Middle frontal gyrus (tissue), 1 donor: ENCODE measurements at regions not wholly inside any gene's neighbourhood (a gene's known extent, or its start where the extent isn't known, plus 50 kb on each side); places are given as distances from the start of the nearest gene placed in this dataset.
"Not testable (repeated sequence)": the region's sequence is repeated elsewhere in the genome, so short reads cannot be mapped to it uniquely, and the experiment has no call there.

ENCODE experiments used
- DNase-seq: peaks from one replicate; pipeline ENCODE4 v3.0.0-alpha.2; 2015; ENCODE audit warnings: low spot score; ENCODE audit errors: extremely low spot score

DNA sequence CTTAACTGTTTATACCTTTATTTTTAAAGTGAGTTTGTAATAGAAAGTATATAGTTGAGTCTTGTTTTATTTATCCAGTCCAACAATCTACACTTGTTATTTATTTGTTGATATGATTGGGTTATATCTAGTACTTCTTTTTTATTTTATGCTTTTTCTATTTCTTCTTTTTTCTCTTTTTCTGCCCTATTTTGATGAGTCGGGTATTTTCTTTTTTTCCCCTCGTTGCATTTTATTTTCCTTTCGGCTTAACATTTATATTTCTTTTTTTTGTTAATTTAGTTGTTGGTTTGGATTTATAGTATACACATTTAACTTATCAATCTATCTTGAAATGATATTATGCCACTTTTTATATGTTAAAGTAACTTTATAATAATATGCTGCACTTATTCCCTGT, 111.7 kb upstream of the IZUMO3 start:
- DNase-seq = no peak

DNA sequence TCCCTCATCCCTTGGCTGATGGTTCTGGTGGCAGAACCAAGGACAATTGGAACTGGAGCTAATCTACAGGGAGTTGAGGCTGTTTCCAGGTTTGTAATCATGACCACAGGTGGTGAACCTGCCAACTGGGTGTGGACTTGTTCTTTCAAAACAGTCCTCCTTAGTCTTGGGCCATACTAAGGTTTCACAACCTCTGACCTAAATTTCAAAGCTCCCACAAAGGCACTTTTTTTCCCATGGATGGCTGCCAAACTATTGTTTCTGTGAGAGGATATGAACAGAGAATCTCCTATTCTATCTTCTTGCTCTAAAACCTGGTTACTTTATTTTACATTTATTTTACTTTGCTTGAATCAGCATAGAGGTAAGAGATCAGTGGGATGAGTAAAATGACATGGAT, 106.5 kb upstream of the IZUMO3 start:
- no peak for DNase-seq

DNA sequence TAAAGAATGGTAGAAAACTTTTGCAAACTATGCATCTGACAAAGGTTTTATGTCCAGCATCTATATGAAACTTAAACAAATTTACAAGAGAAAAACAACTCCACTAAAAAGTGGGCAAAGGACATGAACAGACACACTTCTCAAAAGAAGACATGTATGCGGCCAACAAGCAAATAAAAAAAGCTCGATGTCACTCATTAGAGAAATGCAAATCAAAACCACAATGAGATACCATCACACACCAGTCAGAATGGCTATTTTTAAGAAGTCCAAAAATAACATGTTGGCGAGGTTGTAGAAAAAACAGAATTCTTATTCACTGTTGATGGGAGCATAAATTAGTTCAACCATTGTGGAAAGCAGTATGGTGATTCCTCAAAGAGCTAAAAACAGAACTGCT, 83.1 kb upstream of the IZUMO3 start:
- DNase-seq = not testable (repeated sequence)

DNA sequence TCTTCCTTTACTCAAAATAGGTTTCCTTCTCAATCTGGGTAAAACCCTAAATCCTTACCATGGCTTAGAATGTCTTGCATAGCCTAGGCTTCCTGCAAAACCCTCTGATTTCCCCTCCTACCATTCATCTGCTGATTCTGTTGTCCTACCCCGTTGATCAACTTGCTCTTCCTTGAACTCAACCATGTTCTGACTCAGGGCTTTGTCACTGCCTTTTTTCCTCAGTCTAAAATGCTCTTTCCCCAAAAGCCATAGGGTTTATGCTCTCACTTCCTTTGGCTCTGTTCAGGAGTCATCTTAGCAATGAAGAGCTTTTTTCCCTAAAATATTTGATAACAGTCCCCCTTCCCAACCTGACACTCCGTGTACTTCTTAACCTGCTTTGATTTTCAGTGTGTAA, 79.4 kb upstream of the IZUMO3 start:
- no peak for DNase-seq

DNA sequence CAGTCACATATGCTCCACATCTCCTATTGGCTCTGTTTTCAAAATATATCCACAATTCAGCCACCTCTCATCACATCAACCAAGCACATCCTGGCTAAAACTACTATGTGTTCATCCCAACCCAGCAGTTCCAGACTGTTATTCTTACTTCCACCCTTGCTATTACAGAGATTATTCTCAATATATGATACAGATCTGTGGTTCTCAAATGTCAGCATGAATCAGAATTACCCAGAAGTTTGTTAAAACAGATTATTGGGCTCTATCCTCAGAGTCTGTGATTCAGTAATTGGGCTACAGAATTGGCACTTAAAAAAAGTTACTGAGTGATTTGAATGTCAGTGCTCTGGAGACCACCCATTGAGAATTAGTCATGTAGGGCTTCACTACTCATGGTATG, 78.8 kb upstream of the IZUMO3 start:
- no peak for DNase-seq

DNA sequence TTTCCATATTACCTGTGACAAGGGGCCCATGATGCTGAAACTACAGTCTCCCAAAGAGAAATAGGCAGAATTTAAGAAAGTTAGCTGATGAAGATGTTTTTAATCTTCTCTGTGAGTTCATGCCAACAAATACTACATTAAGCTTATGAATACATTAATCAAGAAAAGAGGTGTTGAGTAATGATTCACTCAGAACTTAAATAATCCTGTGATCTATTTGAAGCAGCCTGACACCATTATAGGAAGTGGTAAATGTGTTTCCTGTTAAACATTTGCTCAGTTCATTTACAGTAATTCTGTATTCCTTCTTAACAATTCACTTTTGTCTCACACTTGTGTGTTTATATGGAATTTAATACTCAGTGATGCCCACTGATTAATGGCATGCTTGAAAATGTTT, 75.0 kb upstream of the IZUMO3 start:
- DNase-seq = no peak

DNA sequence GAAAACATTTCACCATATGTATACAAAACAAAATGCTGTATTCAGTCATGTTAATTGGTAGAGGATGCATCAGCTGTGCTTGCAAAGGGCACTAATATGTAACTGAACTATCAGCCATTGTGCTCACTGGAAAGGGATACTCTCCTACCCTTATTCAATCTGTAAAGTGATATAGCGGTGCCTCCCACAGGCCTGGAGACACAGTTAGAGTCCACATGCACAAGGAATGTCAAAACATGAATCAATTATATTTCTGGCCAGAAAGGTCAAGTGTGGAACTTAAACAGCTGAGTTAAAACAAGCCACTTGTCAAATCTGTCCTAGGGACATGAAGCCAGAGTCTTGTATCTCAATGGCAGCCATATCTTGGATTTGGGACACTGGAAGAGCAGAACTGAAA, 71.2 kb upstream of the IZUMO3 start:
- DNase-seq = no peak

DNA sequence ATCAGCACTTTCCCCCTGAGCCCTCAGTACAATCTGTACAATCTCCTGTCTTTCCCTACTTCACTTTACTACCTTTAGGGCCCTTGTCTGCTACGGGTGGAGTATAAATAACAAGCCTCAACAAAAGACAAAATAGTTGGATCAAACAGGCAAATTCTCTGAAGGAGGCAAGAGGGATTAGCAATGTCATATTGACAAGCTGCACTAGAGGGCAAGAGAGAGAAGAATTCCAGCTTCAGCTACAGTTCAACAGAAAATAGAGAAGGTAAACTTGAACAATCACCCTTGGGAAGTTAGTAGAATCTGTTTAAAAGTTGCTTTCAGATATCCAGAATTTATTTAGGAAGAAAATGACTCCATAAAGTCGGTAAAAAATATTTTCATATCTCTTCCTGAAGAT, 68.4 kb upstream of the IZUMO3 start:
- no peak for DNase-seq

DNA sequence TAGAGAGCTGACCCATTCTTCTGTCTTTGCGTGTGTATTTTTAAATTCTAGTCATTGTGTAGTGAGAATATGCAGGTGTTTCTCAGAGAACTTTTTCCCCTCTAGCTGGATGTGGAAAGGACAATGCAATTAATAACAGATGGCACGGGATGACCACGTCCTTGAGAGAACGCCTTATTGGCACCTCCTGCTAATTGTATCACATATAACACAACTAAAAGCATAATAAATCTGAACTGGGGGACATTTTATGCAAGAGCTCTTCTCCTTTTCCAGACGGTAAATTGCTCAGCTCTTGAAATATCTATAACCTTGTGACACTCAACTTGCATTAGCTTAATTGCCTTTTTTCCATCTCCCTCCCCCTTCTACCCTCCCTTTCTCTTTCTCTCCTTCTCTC, 62.9 kb upstream of the IZUMO3 start:
- DNase-seq = no peak

DNA sequence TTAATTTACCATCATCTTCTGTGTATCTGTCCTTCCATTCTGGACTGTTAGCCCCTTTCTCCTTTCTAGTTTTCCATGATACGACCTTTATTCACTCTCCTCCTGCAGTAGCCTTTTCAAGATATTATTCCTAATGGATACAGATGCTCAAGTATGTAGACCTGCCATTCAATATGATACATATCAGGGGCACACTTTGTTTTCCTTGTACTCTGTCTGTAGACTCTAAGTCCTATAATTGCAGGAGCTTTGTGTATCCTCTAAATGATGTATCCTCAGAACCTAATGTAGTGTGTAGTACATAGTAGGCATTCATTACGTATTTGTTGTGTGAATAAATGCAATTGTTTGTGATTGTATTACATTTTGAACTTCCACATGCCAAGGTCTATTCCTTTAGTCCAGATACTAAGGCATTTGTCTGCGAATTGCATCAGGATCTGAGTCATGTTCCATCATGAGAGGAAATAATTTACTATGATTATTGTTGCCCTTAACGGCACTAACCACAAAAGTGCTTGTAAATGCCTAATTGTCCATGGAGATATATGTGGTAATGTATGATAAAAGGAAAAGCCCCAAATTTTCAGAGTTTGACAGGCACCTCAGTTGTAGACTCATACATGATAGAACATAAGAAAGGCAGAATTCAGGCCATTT, 57.1 kb upstream of the IZUMO3 start:
- no peak for DNase-seq
